ENCODE measurements at regions not wholly inside any gene's neighbourhood (a gene's known extent, or its start where the extent isn't known, plus 50 kb on each side); places are given as distances from the start of the nearest gene placed in this dataset.

GRCh38 chr4:100826067-100826466, 308.2 kb upstream of the EMCN start:
- ATAC-seq (ENCODE audit: insufficient number of reproducible peaks, low FRiP score, low read depth) = no peak
- H3K27ac ChIP-seq = no peak overlapping the region

DNA sequence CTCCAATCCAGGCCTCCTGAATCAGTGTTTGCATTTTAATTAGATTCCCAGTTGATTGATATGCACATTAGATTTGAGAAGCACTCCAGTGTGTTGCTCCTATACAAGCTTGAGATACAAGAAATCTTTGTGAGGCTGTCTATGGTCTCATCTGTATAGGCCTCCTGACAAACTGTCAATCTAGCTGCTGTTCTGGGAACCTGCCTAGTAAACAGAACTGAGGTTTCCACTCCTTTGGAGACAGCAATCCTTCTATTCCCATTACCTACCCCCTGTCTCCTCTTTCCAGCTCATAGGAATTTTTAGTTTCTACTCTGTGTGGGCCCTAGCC, 306.1 kb upstream of the EMCN start:
- Histone ChIP-seq H3K4me1 (ENCODE audit: control insufficient read depth in 1 of 2, low read depth in 2 of 2) (peaks cover 2 to 5% of the 10 kb centered on the region in 2 donors), H3K27me3 (replicated peaks; ENCODE audit: insufficient read depth) (no peaks in the 10 kb centered on the region), H3K27ac (no peak overlapping the region), H3K36me3 (no peaks in the 10 kb centered on the region), H3K4me3 (no peak overlapping the region), H3K9me3 (no peaks in the 10 kb centered on the region)
- DNase-seq (ENCODE audit: low spot score) = no peak
- TF ChIP-seq, protein P1, sequence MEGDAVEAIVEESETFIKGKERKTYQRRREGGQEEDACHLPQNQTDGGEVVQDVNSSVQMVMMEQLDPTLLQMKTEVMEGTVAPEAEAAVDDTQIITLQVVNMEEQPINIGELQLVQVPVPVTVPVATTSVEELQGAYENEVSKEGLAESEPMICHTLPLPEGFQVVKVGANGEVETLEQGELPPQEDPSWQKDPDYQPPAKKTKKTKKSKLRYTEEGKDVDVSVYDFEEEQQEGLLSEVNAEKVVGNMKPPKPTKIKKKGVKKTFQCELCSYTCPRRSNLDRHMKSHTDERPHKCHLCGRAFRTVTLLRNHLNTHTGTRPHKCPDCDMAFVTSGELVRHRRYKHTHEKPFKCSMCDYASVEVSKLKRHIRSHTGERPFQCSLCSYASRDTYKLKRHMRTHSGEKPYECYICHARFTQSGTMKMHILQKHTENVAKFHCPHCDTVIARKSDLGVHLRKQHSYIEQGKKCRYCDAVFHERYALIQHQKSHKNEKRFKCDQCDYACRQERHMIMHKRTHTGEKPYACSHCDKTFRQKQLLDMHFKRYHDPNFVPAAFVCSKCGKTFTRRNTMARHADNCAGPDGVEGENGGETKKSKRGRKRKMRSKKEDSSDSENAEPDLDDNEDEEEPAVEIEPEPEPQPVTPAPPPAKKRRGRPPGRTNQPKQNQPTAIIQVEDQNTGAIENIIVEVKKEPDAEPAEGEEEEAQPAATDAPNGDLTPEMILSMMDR (IDR thresholded peaks at IDR 0.05) = no peak
- no peak for ATAC-seq (ENCODE audit: insufficient number of reproducible peaks, low FRiP score, low read depth)

More at GRCh38 chr4:100826067-100826466, 308.2 kb upstream of the EMCN start:
- DNase-seq (ENCODE audit: low spot score) = no peak
- Histone ChIP-seq H3K4me3 (no peak overlapping the region), H3K4me1 (ENCODE audit: control insufficient read depth in 1 of 2, low read depth in 2 of 2) (peaks cover 8 to 20% of the 10 kb centered on the region in 2 donors), H3K27me3 (replicated peaks; ENCODE audit: insufficient read depth) (no peaks in the 10 kb centered on the region), H3K9me3 (no peaks in the 10 kb centered on the region), H3K36me3 (no peaks in the 10 kb centered on the region)
- TF ChIP-seq, protein P1 (IDR thresholded peaks at IDR 0.05) = no peak

GRCh38 chr4:100823066-100823992, 305.5 kb upstream of the EMCN start:
- DNase-seq (ENCODE audit: low spot score) = no peak
- Histone ChIP-seq H3K27ac (no peak overlapping the region), H3K27me3 (replicated peaks; ENCODE audit: insufficient read depth) (no peaks in the 10 kb centered on the region), H3K36me3 (no peaks in the 10 kb centered on the region), H3K9me3 (no peaks in the 10 kb centered on the region), H3K4me1 (ENCODE audit: control insufficient read depth in 1 of 2, low read depth in 2 of 2) (no peaks in the 10 kb centered on the region), H3K4me3 (no peak overlapping the region)
- TF ChIP-seq, protein P1 (IDR thresholded peaks at IDR 0.05) = no peak
- no peak for ATAC-seq (ENCODE audit: insufficient number of reproducible peaks, low FRiP score, low read depth)

DNA sequence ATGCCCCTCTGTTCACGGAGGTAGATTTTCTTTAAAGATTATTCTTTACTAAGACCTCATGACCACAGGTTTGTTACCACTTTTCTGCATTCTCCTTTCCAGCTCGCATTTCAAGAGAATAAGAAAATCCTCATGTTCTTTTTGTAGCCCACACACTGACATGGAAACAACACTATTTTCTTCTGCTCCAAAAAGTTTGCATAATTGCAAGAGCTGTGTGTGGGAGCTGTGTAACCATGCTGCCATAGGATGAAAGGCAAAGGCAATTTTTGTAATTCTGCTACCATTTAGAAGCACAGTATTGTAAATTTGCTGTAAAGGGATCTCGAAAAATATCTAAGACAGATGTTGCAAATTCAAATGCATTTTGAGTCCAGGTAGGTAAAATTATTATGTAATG, 302.4 kb upstream of the EMCN start:
- Histone ChIP-seq H3K36me3 (no peaks in the 10 kb centered on the region), H3K4me3 (no peak overlapping the region), H3K27ac (no peak overlapping the region), H3K9me3 (no peaks in the 10 kb centered on the region), H3K27me3 (replicated peaks; ENCODE audit: insufficient read depth) (no peaks in the 10 kb centered on the region), H3K4me1 (ENCODE audit: control insufficient read depth in 1 of 2, low read depth in 2 of 2) (no peaks in the 10 kb centered on the region)
- ATAC-seq (ENCODE audit: insufficient number of reproducible peaks, low FRiP score, low read depth) (no peak), DNase-seq (ENCODE audit: low spot score) (no peak)
- TF ChIP-seq, protein P1 (IDR thresholded peaks at IDR 0.05) = no peak

DNA sequence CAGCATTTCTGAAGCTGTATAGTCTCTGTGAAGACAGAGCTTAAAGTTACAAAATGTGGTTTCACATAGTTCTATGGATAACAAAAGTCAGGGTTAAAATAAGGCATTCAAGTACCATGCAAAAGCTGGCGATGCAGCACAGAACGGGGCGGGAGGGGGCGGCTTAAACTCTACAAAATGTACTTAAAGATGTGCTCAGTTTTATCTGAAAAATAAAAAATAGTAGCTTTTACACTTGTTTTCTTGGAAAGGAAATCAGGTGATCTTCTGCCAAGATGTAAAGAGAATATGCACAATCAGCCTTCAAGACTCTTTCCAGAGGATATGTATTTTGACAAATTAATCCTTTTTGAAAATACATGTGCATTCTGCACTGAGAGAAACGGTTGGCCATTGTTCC, 301.7 kb upstream of the EMCN start:
- ATAC-seq (ENCODE audit: insufficient number of reproducible peaks, low FRiP score, low read depth) (no peak), DNase-seq (ENCODE audit: low spot score) (no peak)
- H3K9me3 ChIP-seq = no peaks in the 10 kb centered on the region
- H3K27me3 ChIP-seq (replicated peaks; ENCODE audit: insufficient read depth) = no peaks in the 10 kb centered on the region
- H3K27ac ChIP-seq = no peak overlapping the region
- TF ChIP-seq, protein P1 (IDR thresholded peaks at IDR 0.05) = no peak
- H3K36me3 ChIP-seq = no peaks in the 10 kb centered on the region
- H3K4me1 ChIP-seq (ENCODE audit: control insufficient read depth in 1 of 2, low read depth in 2 of 2) = no peaks in the 10 kb centered on the region
- H3K4me3 ChIP-seq = no peak overlapping the region

Data from thoracic aorta (tissue), 2 donors.